WTC11 (cell line): ENCODE measurements at regions not wholly inside any gene's neighbourhood (a gene's known extent, or its start where the extent isn't known, plus 50 kb on each side); places are given as distances from the start of the nearest gene placed in this dataset.

ENCODE experiments used
- ATAC-seq: fragments of 200-7000 bp; cut with Tn5 transposase; 2 replicates; pipeline ENCODE4 v1.10.0; 2021; ENCODE audit warnings: mild to moderate bottlenecking, moderate library complexity
- CTCF ChIA-PET: fragments of 300-600 bp; sonication (Branson Sonifier 250); formaldehyde crosslinking; loops from one replicate; lab custom pipeline; 2021; ENCODE audit warnings: antibody characterized with exemption; lab: Charles Lee
- POLR2A ChIA-PET: fragments of 350-600 bp; sonication (Branson Sonifier 250); formaldehyde crosslinking; loops from one replicate; lab custom pipeline; 2021; ENCODE audit warnings: antibody characterized with exemption; lab: Charles Lee
- DNase-seq: peaks from one replicate; pipeline ENCODE4 v3.0.0; 2021; ENCODE audit warnings: low spot score
- H3K27ac Mint-ChIP-seq: 2 replicates; pipeline ENCODE4 v1.8.0; 2021; ENCODE audit warnings: mixed read lengths
- H3K27me3 Mint-ChIP-seq: 2 replicates; pipeline ENCODE4 v1.8.0; 2021; ENCODE audit warnings: low read depth, mild to moderate bottlenecking, moderate library complexity, mixed read lengths
- H3K36me3 Mint-ChIP-seq: 2 replicates; pipeline ENCODE4 v1.8.0; 2021; ENCODE audit warnings: mixed read lengths
- H3K4me1 Mint-ChIP-seq: 2 replicates; pipeline ENCODE4 v1.8.0; 2022; ENCODE audit warnings: mixed read lengths
- H3K4me3 Mint-ChIP-seq: 2 replicates; pipeline ENCODE4 v1.8.0; 2021; ENCODE audit warnings: mild to moderate bottlenecking, moderate library complexity, mixed read lengths
- H3K9me3 Mint-ChIP-seq: 2 replicates; pipeline ENCODE4 v1.8.0; 2021; ENCODE audit warnings: mixed read lengths
- AFF4 ChIP-seq: sonication (generic); formaldehyde crosslinking; IDR thresholded peaks from 2 replicates; pipeline ENCODE4 v1.8.1; 2023; ENCODE audit warnings: mild to moderate bottlenecking, missing genetic modification reagents, borderline replicate concordance
- ATF3 ChIP-seq: sonication (generic); formaldehyde crosslinking; conservative IDR thresholded peaks from 2 replicates; pipeline ENCODE4 v1.8.1; 2022; ENCODE audit warnings: mild to moderate bottlenecking, missing genetic modification reagents
- ATF6 ChIP-seq: sonication (generic); formaldehyde crosslinking; IDR thresholded peaks from 2 replicates; pipeline ENCODE4 v1.8.1; 2023; ENCODE audit warnings: mild to moderate bottlenecking, missing genetic modification reagents
- E2F5 ChIP-seq: sonication (generic); formaldehyde crosslinking; IDR thresholded peaks from 2 replicates; pipeline ENCODE4 v1.8.1; 2022; ENCODE audit warnings: mild to moderate bottlenecking, moderate library complexity, missing genetic modification reagents
- ERG ChIP-seq: fragments of 250-450 bp; sonication (Bioruptor Pico); IDR thresholded peaks from 2 replicates; pipeline ENCODE4 v1.8.0; 2021; ENCODE audit warnings: mild to moderate bottlenecking
- FOXP4 ChIP-seq: sonication (generic); formaldehyde crosslinking; IDR thresholded peaks from 2 replicates; pipeline ENCODE4 v1.8.0; 2022; ENCODE audit warnings: mild to moderate bottlenecking, missing genetic modification reagents
- JAZF1 ChIP-seq: fragments of 250-450 bp; sonication (Bioruptor Pico); IDR thresholded peaks from 2 replicates; pipeline ENCODE4 v1.9.0; 2021; ENCODE audit warnings: moderate library complexity, mild to moderate bottlenecking, inconsistent platforms
- KAT7 ChIP-seq: sonication (generic); formaldehyde crosslinking; IDR thresholded peaks from 2 replicates; pipeline ENCODE4 v1.8.1; 2023; ENCODE audit warnings: missing genetic modification reagents, mild to moderate bottlenecking, borderline replicate concordance
- MXD4 ChIP-seq: fragments of 250-450 bp; sonication (Bioruptor Pico); IDR thresholded peaks from 2 replicates; pipeline ENCODE4 v1.8.0; 2021; ENCODE audit warnings: mild to moderate bottlenecking, moderate library complexity, borderline replicate concordance
- MYBL2 ChIP-seq: sonication (generic); formaldehyde crosslinking; IDR thresholded peaks from 2 replicates; pipeline ENCODE4 v1.8.1; 2023; ENCODE audit warnings: mild to moderate bottlenecking, moderate library complexity, missing genetic modification reagents
- NFE2L1 ChIP-seq: sonication (generic); formaldehyde crosslinking; IDR thresholded peaks from 2 replicates; pipeline ENCODE4 v1.8.1; 2023; ENCODE audit warnings: missing genetic modification reagents
- PREB ChIP-seq: sonication (generic); formaldehyde crosslinking; IDR thresholded peaks from 2 replicates; pipeline ENCODE4 v1.8.1; 2022; ENCODE audit warnings: mild to moderate bottlenecking, missing genetic modification reagents, moderate library complexity, borderline replicate concordance
- TCF7 ChIP-seq: sonication (generic); formaldehyde crosslinking; IDR thresholded peaks from 2 replicates; pipeline ENCODE4 v1.8.0; 2022; ENCODE audit warnings: mild to moderate bottlenecking, low read depth, missing genetic modification reagents, moderate library complexity
- USF2 ChIP-seq: sonication (generic); formaldehyde crosslinking; IDR thresholded peaks from 2 replicates; pipeline ENCODE4 v1.8.1; 2023; ENCODE audit warnings: mild to moderate bottlenecking, missing genetic modification reagents, moderate library complexity
- ZNF281 ChIP-seq: sonication (generic); formaldehyde crosslinking; IDR thresholded peaks from 2 replicates; pipeline ENCODE4 v1.8.0; 2023; ENCODE audit warnings: mild to moderate bottlenecking, missing genetic modification reagents
- ZNF416 ChIP-seq: fragments of 250-450 bp; sonication (Bioruptor Pico); IDR thresholded peaks from 2 replicates; pipeline ENCODE4 v1.9.0; 2021; ENCODE audit warnings: mild to moderate bottlenecking, inconsistent platforms
- ZNF671 ChIP-seq: fragments of 250-450 bp; sonication (Bioruptor Pico); IDR thresholded peaks from 2 replicates; pipeline ENCODE4 v1.8.0; 2021; ENCODE audit warnings: mild to moderate bottlenecking
- ZSCAN18 ChIP-seq: fragments of 250-450 bp; sonication (Bioruptor Pico); IDR thresholded peaks from 2 replicates; pipeline ENCODE4 v2.1.2; 2022; ENCODE audit warnings: mild to moderate bottlenecking, moderate library complexity

- CTCF ChIA-PET = interaction anchor here (1.0 kb wide), 1 partner anchor 10 kb away, joined by 3 read pairs; no protein-coding TSS in a partner anchor
- 0 out of 2 replicates have a peak, but pooled peaks cover 4% of the 10 kb centered on the region for H3K4me1 Mint-ChIP-seq
- ATAC-seq = no peak
- H3K27me3 Mint-ChIP-seq = no peaks in the 10 kb centered on the region
- peaks cover 6% of the 10 kb centered on the region for H3K9me3 Mint-ChIP-seq
- H3K36me3 Mint-ChIP-seq = no peaks in the 10 kb centered on the region
- H3K4me3 Mint-ChIP-seq = no peak overlapping the region
- POLR2A ChIA-PET = no interaction called here
- no peak overlapping the region for H3K27ac Mint-ChIP-seq
- TF ChIP-seq ERG (no peak), USF2 (CRISPR knock-in tag) (no peak), ZNF671 (CRISPR knock-in tag) (no peak), ZSCAN18 (CRISPR knock-in tag) (no peak), JAZF1 (CRISPR knock-in tag) (no peak), TCF7 (CRISPR knock-in tag) (no peak), AFF4 (CRISPR knock-in tag) (no peak), E2F5 (CRISPR knock-in tag) (no peak), ZNF281 (CRISPR knock-in tag) (no peak), FOXP4 (no peak), KAT7 (CRISPR knock-in tag) (no peak), ATF3 (CRISPR knock-in tag) (no peak), ZNF416 (no peak), MYBL2 (no peak), MXD4 (CRISPR knock-in tag) (no peak), NFE2L1 (CRISPR knock-in tag) (no peak), ATF6 (CRISPR knock-in tag) (no peak), PREB (no peak)
- DNase-seq = no peak
Measured at GRCh38 chr3:194937882-194938321, 252.2 kb downstream of the FAM43A start.
